SK-N-SH treated with all-trans-retinoic acid at 6 μM for 48 hours (cell line): ENCODE measurements at regions not wholly inside any gene's neighbourhood (a gene's known extent, or its start where the extent isn't known, plus 50 kb on each side); places are given as distances from the start of the nearest gene placed in this dataset.

Experiments used
- ATAC-seq: fragments of 200-7000 bp; cut with Tn5 transposase; 3 replicates; pipeline ENCODE4 v1.9.1; 2020; ENCODE audit warnings: mild to moderate bottlenecking, moderate library complexity
- CREB5 ChIP-seq: fragments of 250-450 bp; sonication (Bioruptor Pico); IDR thresholded peaks from 2 replicates; pipeline ENCODE4 v1.5.1; 2020; ENCODE audit warnings: low read depth, mild to moderate bottlenecking, moderate library complexity
- CSDC2 ChIP-seq: fragments of 250-450 bp; sonication (Bioruptor Pico); IDR thresholded peaks from 2 replicates; pipeline ENCODE4 v1.5.0; 2020; ENCODE audit warnings: mild to moderate bottlenecking, moderate library complexity
- CSRNP3 ChIP-seq: fragments of 250-450 bp; sonication (Bioruptor Pico); IDR thresholded peaks from 2 replicates; pipeline ENCODE4 v1.5.1; 2021; ENCODE audit warnings: mild to moderate bottlenecking, moderate library complexity
- ESRRG ChIP-seq: fragments of 250-450 bp; sonication (Bioruptor Pico); IDR thresholded peaks from 2 replicates; pipeline ENCODE4 v1.6.1; 2021; ENCODE audit warnings: mild to moderate bottlenecking
- GLIS3 ChIP-seq: fragments of 250-450 bp; sonication (Bioruptor Pico); IDR thresholded peaks from 2 replicates; pipeline ENCODE4 v1.5.0; 2020; ENCODE audit warnings: mild to moderate bottlenecking, moderate library complexity
- ISL1 ChIP-seq: fragments of 250-450 bp; sonication (Bioruptor Pico); IDR thresholded peaks from 2 replicates; pipeline ENCODE4 v2.1.2; 2022; ENCODE audit warnings: mild to moderate bottlenecking, moderate library complexity
- OSR1 ChIP-seq: fragments of 250-450 bp; sonication (Bioruptor Pico); IDR thresholded peaks from 2 replicates; pipeline ENCODE4 v1.8.0; 2022; ENCODE audit warnings: moderate library complexity, mild to moderate bottlenecking, inconsistent platforms
- POU6F1 ChIP-seq: fragments of 250-450 bp; sonication (Bioruptor Pico); IDR thresholded peaks from 2 replicates; pipeline ENCODE4 v1.8.0; 2021; ENCODE audit warnings: low read depth, mild to moderate bottlenecking, moderate library complexity, borderline replicate concordance
- PPARA ChIP-seq: fragments of 250-450 bp; sonication (Bioruptor Pico); IDR thresholded peaks from 2 replicates; pipeline ENCODE4 v1.5.0; 2020; ENCODE audit warnings: mild to moderate bottlenecking, borderline replicate concordance
- RARB ChIP-seq: fragments of 250-450 bp; sonication (Bioruptor Pico); IDR thresholded peaks from 2 replicates; pipeline ENCODE4 v1.8.0; 2021; ENCODE audit warnings: mild to moderate bottlenecking, moderate library complexity
- SNAI2 ChIP-seq: fragments of 250-450 bp; sonication (Bioruptor Pico); IDR thresholded peaks from 2 replicates; pipeline ENCODE4 v1.5.0; 2020; ENCODE audit warnings: mild to moderate bottlenecking, moderate library complexity
- TCF4 ChIP-seq: fragments of 250-450 bp; sonication (Bioruptor Pico); IDR thresholded peaks from 2 replicates; pipeline ENCODE4 v1.8.0; 2021; ENCODE audit warnings: mild to moderate bottlenecking, moderate library complexity, borderline replicate concordance
- TOX ChIP-seq: fragments of 250-450 bp; sonication (Bioruptor Pico); IDR thresholded peaks from 2 replicates; pipeline ENCODE4 v1.8.0; 2021; ENCODE audit warnings: mild to moderate bottlenecking, moderate library complexity, borderline replicate concordance
- TSHZ2 ChIP-seq: fragments of 250-450 bp; sonication (Bioruptor Pico); IDR thresholded peaks from 2 replicates; pipeline ENCODE4 v1.5.0; 2020; ENCODE audit warnings: mild to moderate bottlenecking, moderate library complexity
- ZC3H10 ChIP-seq: fragments of 250-450 bp; sonication (Bioruptor Pico); IDR thresholded peaks from 2 replicates; pipeline ENCODE4 v1.5.1; 2021; ENCODE audit warnings: mild to moderate bottlenecking, moderate library complexity
- ZFP3 ChIP-seq: fragments of 250-450 bp; sonication (Bioruptor Pico); IDR thresholded peaks from 2 replicates; pipeline ENCODE4 v1.5.0; 2020; ENCODE audit warnings: mild to moderate bottlenecking, moderate library complexity
- ZFP30 ChIP-seq: fragments of 450-650 bp; formaldehyde crosslinking; IDR thresholded peaks from 2 replicates; pipeline ENCODE4 v1.5.0; 2022; ENCODE audit warnings: mild to moderate bottlenecking, moderate library complexity
- ZNF565 ChIP-seq: fragments of 450-650 bp; formaldehyde crosslinking; conservative IDR thresholded peaks from 2 replicates; pipeline ENCODE4 v1.5.0; 2020; ENCODE audit warnings: low read depth, mild to moderate bottlenecking, moderate library complexity
- ZNF70 ChIP-seq: fragments of 450-650 bp; formaldehyde crosslinking; IDR thresholded peaks from 2 replicates; pipeline ENCODE4 v1.5.0; 2020; ENCODE audit warnings: mild to moderate bottlenecking, moderate library complexity
- ZNF8 ChIP-seq: fragments of 450-650 bp; formaldehyde crosslinking; IDR thresholded peaks from 2 replicates; pipeline ENCODE4 v1.5.0; 2020; ENCODE audit warnings: mild to moderate bottlenecking, moderate library complexity

- ATAC-seq: peak; percentile 86
- no peak for TF ChIP-seq SNAI2 (CRISPR knock-in tag)
- peak; percentile 35; the same call in 1 of the 2 replicates for TF ChIP-seq ISL1 (CRISPR knock-in tag)
Measured at GRCh38 chr20:52494244-52494643, 302.7 kb upstream of the ZFP64 start.

GRCh38 chr20:52493171-52493721 is 301.7 kb upstream of the ZFP64 start:
- TF ChIP-seq ISL1 (CRISPR knock-in tag): no peak
- TF ChIP-seq CSRNP3: no peak
- TF ChIP-seq TOX (CRISPR knock-in tag): no peak
- no peak for TF ChIP-seq CSDC2 (CRISPR knock-in tag)
- no peak for TF ChIP-seq ZNF70
- no peak for TF ChIP-seq ZFP30
- TF ChIP-seq ZC3H10: no peak
- no peak for TF ChIP-seq ZNF8
- no peak for TF ChIP-seq TSHZ2 (CRISPR knock-in tag)
- no peak for TF ChIP-seq GLIS3
- TF ChIP-seq SNAI2 (CRISPR knock-in tag): no peak
- TF ChIP-seq ZFP3 (CRISPR knock-in tag): no peak
- TF ChIP-seq CREB5: no peak
- TF ChIP-seq TCF4 (CRISPR knock-in tag): no peak
- TF ChIP-seq POU6F1: no peak
- TF ChIP-seq ZNF565 (CRISPR knock-in tag): no peak
- no peak for TF ChIP-seq RARB
- TF ChIP-seq ESRRG (CRISPR knock-in tag): no peak
- peak; percentile 62 for ATAC-seq

GRCh38 chr20:52490711-52491430 is 299.3 kb upstream of the ZFP64 start:
- ATAC-seq: peak; percentile 67
- no peak for TF ChIP-seq CREB5
- no peak for TF ChIP-seq SNAI2 (CRISPR knock-in tag)
- TF ChIP-seq POU6F1: no peak
- TF ChIP-seq ZNF565 (CRISPR knock-in tag): no peak
- no peak for TF ChIP-seq ESRRG (CRISPR knock-in tag)
- TF ChIP-seq PPARA (CRISPR knock-in tag): no peak
- no peak for TF ChIP-seq ZNF8
- no peak for TF ChIP-seq TCF4 (CRISPR knock-in tag)
- no peak for TF ChIP-seq ZNF70
- no peak for TF ChIP-seq ZFP30
- TF ChIP-seq OSR1 (CRISPR knock-in tag): no peak
- TF ChIP-seq CSRNP3: no peak
- no peak for TF ChIP-seq ZC3H10
- TF ChIP-seq TOX (CRISPR knock-in tag): no peak
